HG02943 (cell line): ENCODE measurements at regions not wholly inside any gene's neighbourhood (a gene's known extent, or its start where the extent isn't known, plus 50 kb on each side); places are given as distances from the start of the nearest gene placed in this dataset.
A peak's percentile ranks its signal among the peaks of the same experiment; 100 is the strongest.

ENCODE experiments used
- ATAC-seq: cut with Tn5 transposase; IDR thresholded peaks from one replicate; pipeline ENCODE4 v1.9.1; 2021; ENCODE audit warnings: mild to moderate bottlenecking, low read depth, moderate library complexity; ENCODE audit not compliant: unreplicated experiment

GRCh38 chr1:191624044-191624443, 534.2 kb upstream of the RGS18 start:
- ATAC-seq, result no peak

- no peak for ATAC-seq
These were observed 528.4 kb upstream of the RGS18 start for GRCh38 chr1:191629836-191630235.

- no peak for ATAC-seq
These were observed 523.3 kb upstream of the RGS18 start for GRCh38 chr1:191634801-191635508.

GRCh38 chr1:191636345-191636744, 521.9 kb upstream of the RGS18 start:
- ATAC-seq, result no peak

GRCh38 chr1:191641420-191642260, 516.6 kb upstream of the RGS18 start:
- no peak for ATAC-seq

- ATAC-seq, result no peak
These were observed 515.2 kb upstream of the RGS18 start for GRCh38 chr1:191643060-191643459.

GRCh38 chr1:191648939-191649338, 509.3 kb upstream of the RGS18 start:
- no peak for ATAC-seq

GRCh38 chr1:191662051-191662450, 496.2 kb upstream of the RGS18 start:
- ATAC-seq, result no peak

- no peak for ATAC-seq
These were observed 495.5 kb upstream of the RGS18 start for GRCh38 chr1:191662746-191663145.

- ATAC-seq, result no peak
These were observed 489.7 kb upstream of the RGS18 start for GRCh38 chr1:191668525-191668924.

GRCh38 chr1:191669629-191670028, 488.6 kb upstream of the RGS18 start:
- ATAC-seq, result no peak

GRCh38 chr1:191671236-191671635, 487.0 kb upstream of the RGS18 start:
- no peak for ATAC-seq

- no peak for ATAC-seq
These were observed 483.6 kb upstream of the RGS18 start for GRCh38 chr1:191674626-191675179.

GRCh38 chr1:191675856-191676783, 482.1 kb upstream of the RGS18 start:
- ATAC-seq, result no peak

GRCh38 chr1:191685669-191686068, 472.6 kb upstream of the RGS18 start:
- no peak for ATAC-seq

- no peak for ATAC-seq
These were observed 470.5 kb upstream of the RGS18 start for GRCh38 chr1:191687721-191688120.

GRCh38 chr1:191690931-191691330, 467.3 kb upstream of the RGS18 start:
- no peak for ATAC-seq

- ATAC-seq, result no peak
These were observed 464.5 kb upstream of the RGS18 start for GRCh38 chr1:191693797-191694196.

GRCh38 chr1:191695865-191696264, 462.4 kb upstream of the RGS18 start:
- ATAC-seq, result peak; percentile 84

GRCh38 chr1:191696354-191696753, 461.9 kb upstream of the RGS18 start:
- ATAC-seq, result no peak

GRCh38 chr1:191697556-191697955, 460.7 kb upstream of the RGS18 start:
- ATAC-seq, result no peak
